ENCODE measurements at regions not wholly inside any gene's neighbourhood (a gene's known extent, or its start where the extent isn't known, plus 50 kb on each side); places are given as distances from the start of the nearest gene placed in this dataset.

GRCh38 chr5:98614341-98614740 is 159.1 kb upstream of the RGMB start:
- in situ Hi-C loops (cut with MboI; ENCODE audit: low sequenced_read_pairs) (no loop called here), dilution Hi-C loops (cut with HindIII; ENCODE audit: low sequenced_read_pairs, unreplicated experiment) (no loop called here), intact Hi-C loops (cut with micrococcal nuclease) (no loop called here)
- no peak overlapping the region for H4K5ac ChIP-seq (ENCODE audit: low read depth, low read length)
- no peak overlapping the region for H3K27ac ChIP-seq (ENCODE audit: insufficient read depth, low read length)
- no peak for ATAC-seq (ENCODE audit: low read depth)
- H3K14ac ChIP-seq (replicated peaks; ENCODE audit: low read depth, low read length) = 0 out of 2 replicates have a peak overlapping the region, but pooled peaks have one; percentile 8
- ChIA-PET POLR2A (ENCODE audit: unreplicated experiment) (no interaction called here), CTCF (no interaction called here)
- no peaks in the 10 kb centered on the region for H3K79me1 ChIP-seq (ENCODE audit: low read depth in 1 of 2, low read length in 2 of 2)
- H4K8ac ChIP-seq (ENCODE audit: low read depth in 2 of 2, low read length in 2 of 2) = no peak overlapping the region
- no peak overlapping the region for H4K91ac ChIP-seq (ENCODE audit: insufficient read depth, low read depth, low read length)
- no peaks in the 10 kb centered on the region for H3K9me1 ChIP-seq (ENCODE audit: insufficient read depth, low read length)
- H2AK9ac ChIP-seq (replicated peaks; ENCODE audit: low read depth, low read length, poor library complexity) = no peak overlapping the region
- DNase-seq = no peak
- no peak overlapping the region for H3K4me2 ChIP-seq (ENCODE audit: low read depth, low read length)
- H2BK20ac ChIP-seq (ENCODE audit: low read depth, low read length) = no peak overlapping the region
- TF ChIP-seq CEBPB (IDR thresholded peaks at IDR 0.05; ENCODE audit: low read depth, low read length) (no peak), CHD1 (IDR thresholded peaks at IDR 0.05; ENCODE audit: low read depth, low read length) (no peak), SMC3 (IDR thresholded peaks at IDR 0.05; ENCODE audit: low read depth, low read length) (no peak), MAZ (IDR thresholded peaks at IDR 0.05; ENCODE audit: borderline replicate concordance, low read depth, low read length) (no peak), MXI1 (IDR thresholded peaks at IDR 0.05; ENCODE audit: borderline replicate concordance, low read depth, low read length) (no peak), RAD21 (IDR thresholded peaks at IDR 0.05; ENCODE audit: low read length) (no peak), POLR2A (IDR thresholded peaks at IDR 0.05; ENCODE audit: low read depth, low read length) (no peak), CTCF (conservative IDR thresholded peaks at IDR 0.05; ENCODE audit: low read depth, low read length) (no peak), RFX5 (IDR thresholded peaks at IDR 0.05; ENCODE audit: low read depth, low read length) (no peak), RCOR1 (IDR thresholded peaks at IDR 0.05; ENCODE audit: insufficient replicate concordance, low read length) (no peak), NFE2L2 (IDR thresholded peaks at IDR 0.05; ENCODE audit: low read depth, low read length) (no peak), MAFK (IDR thresholded peaks at IDR 0.05; ENCODE audit: low read depth, low read length) (no peak)
- H2BK5ac ChIP-seq (ENCODE audit: low read depth, low read length, poor library complexity, severe bottlenecking) = no peak overlapping the region
- no peaks in the 10 kb centered on the region for H3K4me1 ChIP-seq (ENCODE audit: control insufficient read depth, insufficient read depth, low read length)
- no peak overlapping the region for H3K18ac ChIP-seq (ENCODE audit: low read depth, low read length)
- H3K36me3 ChIP-seq (ENCODE audit: control insufficient read depth, insufficient read depth, low read length) = no peaks in the 10 kb centered on the region
- no peak overlapping the region for H3K4me3 ChIP-seq (ENCODE audit: insufficient read depth, low read depth, low read length)
- no peak overlapping the region for H3K9ac ChIP-seq (ENCODE audit: low read depth, low read length)
- no peaks in the 10 kb centered on the region for H3K9me3 ChIP-seq (ENCODE audit: control insufficient read depth, insufficient read depth, low read length)
- no TSS peak for BruUV-seq (replicated peaks)
- no peak overlapping the region for H2AK5ac ChIP-seq (ENCODE audit: low read depth, low read length)
- no peak overlapping the region for H2BK15ac ChIP-seq (ENCODE audit: low read depth, low read length)
- no peak overlapping the region for H3K4ac ChIP-seq (ENCODE audit: low read depth, low read length)
- H3K56ac ChIP-seq (ENCODE audit: extremely low read depth, insufficient read depth, low read length) = no peak overlapping the region
- no peaks in the 10 kb centered on the region for H3K27me3 ChIP-seq (ENCODE audit: control insufficient read depth, insufficient read depth, low read length)
- no peaks in the 10 kb centered on the region for H4K20me1 ChIP-seq (ENCODE audit: insufficient read depth, low read length)
- no peak overlapping the region for H3K23ac ChIP-seq (ENCODE audit: low read depth, low read length)
- WGBS, 2 experiments (ENCODE audit: extremely low coverage in 2 of 2, insufficient read length in 1 of 2) = 100% methylated on average over 1 of the region's 1 CpG; no CpG with 5 or more reads in 1 of the 2 experiments
- no peak overlapping the region for H2AFZ ChIP-seq (replicated peaks; ENCODE audit: low read length, poor library complexity)
- no peak overlapping the region for H2BK120ac ChIP-seq (ENCODE audit: low read depth, low read length)
